HepG2 (cell line): ENCODE measurements at regions not wholly inside any gene's neighbourhood (a gene's known extent, or its start where the extent isn't known, plus 50 kb on each side); places are given as distances from the start of the nearest gene placed in this dataset.
"Not testable (repeated sequence)": the region's sequence is repeated elsewhere in the genome, so short reads cannot be mapped to it uniquely, and the experiment has no call there.

Experiments
- CHD2 ChIP-seq: IDR thresholded peaks from 2 replicates; pipeline ENCODE4 v1.6.1; 2011; ENCODE audit warnings: low read depth, low read length, improper control_type of control experiment
- EHMT2 ChIP-seq: fragments of 200-600 bp; sonication (generic); IDR thresholded peaks from 2 replicates; pipeline ENCODE4 v1.7.0; 2017; ENCODE audit warnings: antibody characterized with exemption, low read depth, low read length, borderline replicate concordance
- FOXK1 ChIP-seq: sonication (generic); formaldehyde crosslinking; IDR thresholded peaks from 2 replicates; pipeline ENCODE4 v1.4.0; 2020; ENCODE audit warnings: low read depth, missing genetic modification reagents, borderline replicate concordance
- YY1 ChIP-seq: IDR thresholded peaks from 2 replicates; pipeline ENCODE4 v1.6.1; 2011; ENCODE audit warnings: low read length, low read depth, moderate library complexity, mild to moderate bottlenecking; ENCODE audit not compliant: insufficient read depth, insufficient replicate concordance
- ZFP1 ChIP-seq: IDR thresholded peaks from 2 replicates; pipeline ENCODE4 v1.6.1; 2016
- ZNF775 ChIP-seq: sonication (generic); formaldehyde crosslinking; IDR thresholded peaks from 2 replicates; pipeline ENCODE4 v1.4.0; 2020; ENCODE audit warnings: missing genetic modification reagents, mild to moderate bottlenecking, moderate library complexity, borderline replicate concordance

DNA sequence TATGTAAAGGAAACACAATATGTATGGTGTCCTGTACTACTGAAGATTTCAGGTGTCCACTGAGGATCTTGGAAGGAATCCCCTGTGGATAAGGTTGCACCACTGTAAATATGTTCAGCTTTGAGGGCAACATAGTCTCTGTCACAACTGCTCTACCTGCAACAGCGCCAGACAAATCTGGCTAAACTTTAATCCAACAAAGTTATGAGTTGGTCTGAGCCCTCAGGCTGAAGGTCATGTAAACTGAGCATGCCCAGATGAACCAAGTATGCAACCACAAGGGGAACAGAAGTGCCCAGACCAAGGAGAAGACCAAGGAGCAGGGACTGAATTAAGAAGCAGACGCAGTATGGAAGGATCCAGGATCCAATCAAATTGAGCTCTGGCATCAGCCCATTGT, 135.0 kb upstream of the ZNF658 start:
- TF ChIP-seq EHMT2; YY1; ZNF775 (CRISPR knock-in tag); ZFP1 (CRISPR knock-in tag); CHD2; FOXK1 (CRISPR knock-in tag): not testable (repeated sequence)
